Fibroblast of peridontal ligament (primary cell): ENCODE measurements at regions not wholly inside any gene's neighbourhood (a gene's known extent, or its start where the extent isn't known, plus 50 kb on each side); places are given as distances from the start of the nearest gene placed in this dataset.
A peak's percentile ranks its signal among the peaks of the same experiment; 100 is the strongest.
"Not testable (repeated sequence)": the region's sequence is repeated elsewhere in the genome, so short reads cannot be mapped to it uniquely, and the experiment has no call there.

Source experiments
- DNase-seq: peaks from one replicate; pipeline ENCODE4 v3.0.0-alpha.2; 2010; ENCODE audit errors: extremely low read depth

DNA sequence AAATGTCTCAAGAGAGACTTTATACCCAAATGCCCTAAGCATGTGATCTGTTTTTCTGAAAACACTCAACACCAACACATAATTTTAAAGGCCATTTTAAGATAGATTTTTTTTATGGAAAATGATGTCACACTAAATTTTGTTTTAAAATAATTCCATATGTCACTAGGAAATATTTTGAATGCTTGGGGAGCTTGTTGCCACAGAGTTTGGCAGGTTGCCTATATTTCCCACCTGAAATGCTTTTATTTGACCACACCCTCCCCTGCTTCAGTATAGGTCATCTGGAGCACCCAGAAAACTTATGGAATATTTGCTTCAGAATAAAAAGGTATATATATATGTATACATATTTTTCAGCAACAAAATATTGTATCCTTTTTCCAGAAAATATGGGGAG is 180.0 kb upstream of the ANK3 start:
- DNase-seq, result no peak

DNA sequence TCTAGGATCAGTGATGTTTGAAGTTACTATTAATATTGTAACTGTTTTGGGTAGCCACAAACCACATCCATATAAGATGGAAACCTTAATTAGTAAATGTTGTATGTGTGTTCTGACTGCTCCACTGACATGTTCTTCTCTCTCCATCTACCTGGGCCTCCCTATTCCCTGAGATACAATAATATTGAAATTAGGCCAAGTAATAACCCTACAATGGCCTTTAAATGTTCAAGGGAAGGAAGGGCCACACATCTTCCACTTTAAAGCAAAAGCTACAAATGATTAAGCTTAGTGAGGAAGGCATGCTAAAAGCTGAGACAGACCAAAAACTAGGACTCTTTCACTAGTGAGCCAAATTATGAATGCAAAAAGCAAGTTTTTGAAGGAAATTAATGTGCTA is 176.4 kb upstream of the ANK3 start:
- DNase-seq, result no peak

DNA sequence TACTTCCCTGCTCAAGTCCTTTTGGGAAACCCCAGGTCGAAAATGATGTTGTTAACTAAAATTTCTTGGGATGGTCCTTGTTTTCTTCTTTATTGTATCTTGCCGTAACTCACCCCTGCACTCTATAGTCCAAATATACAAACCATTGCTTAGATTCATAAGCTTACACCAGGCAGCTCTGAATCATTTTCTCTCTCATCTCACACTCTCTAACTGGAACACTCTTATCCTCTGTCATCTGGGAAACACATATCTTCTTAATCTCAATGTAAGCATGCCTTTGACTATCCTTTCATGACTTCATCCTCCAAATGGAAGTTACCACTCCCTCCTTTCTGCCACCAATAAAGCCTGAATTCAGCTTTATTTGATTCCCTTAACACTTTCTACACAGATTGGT is 175.8 kb upstream of the ANK3 start:
- DNase-seq, result no peak

DNA sequence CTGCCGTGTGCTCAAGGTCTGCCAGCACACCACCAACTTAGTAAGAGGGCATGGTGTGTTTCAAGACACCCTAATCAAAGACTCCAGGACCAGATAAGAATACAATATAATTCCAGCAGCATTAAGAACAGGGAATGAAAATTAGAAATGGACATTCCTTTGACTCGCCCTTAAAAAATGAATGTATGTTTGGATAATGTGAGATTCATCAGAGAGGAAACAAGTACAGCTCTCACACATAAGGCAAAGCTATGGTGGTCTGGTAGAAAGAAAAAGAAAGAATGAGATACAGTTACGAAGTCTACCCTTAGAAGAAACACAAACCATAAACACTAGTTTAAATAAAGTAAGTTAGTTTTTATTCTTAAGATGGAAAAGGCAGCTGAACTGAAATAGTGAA is 174.8 kb upstream of the ANK3 start:
- peak; percentile 24 for DNase-seq

DNA sequence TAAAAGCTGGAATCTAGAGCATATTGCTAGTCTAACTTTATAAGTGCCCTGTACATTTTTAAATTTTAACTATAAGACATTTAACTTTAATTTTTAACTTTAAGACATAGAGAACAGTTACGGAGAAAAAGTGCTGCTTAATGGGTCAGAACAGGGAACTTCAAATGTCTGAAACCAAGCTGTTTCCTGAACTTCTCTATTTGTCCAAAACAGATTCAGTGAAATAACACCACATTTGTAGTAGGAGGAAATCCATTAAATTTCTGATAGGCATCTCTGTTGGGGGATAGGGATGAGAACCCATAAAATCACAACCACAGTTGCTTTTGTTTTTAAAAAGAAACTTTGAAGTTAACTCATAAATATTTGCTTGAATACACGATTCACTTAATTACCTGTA is 170.8 kb upstream of the ANK3 start:
- no peak for DNase-seq

DNA sequence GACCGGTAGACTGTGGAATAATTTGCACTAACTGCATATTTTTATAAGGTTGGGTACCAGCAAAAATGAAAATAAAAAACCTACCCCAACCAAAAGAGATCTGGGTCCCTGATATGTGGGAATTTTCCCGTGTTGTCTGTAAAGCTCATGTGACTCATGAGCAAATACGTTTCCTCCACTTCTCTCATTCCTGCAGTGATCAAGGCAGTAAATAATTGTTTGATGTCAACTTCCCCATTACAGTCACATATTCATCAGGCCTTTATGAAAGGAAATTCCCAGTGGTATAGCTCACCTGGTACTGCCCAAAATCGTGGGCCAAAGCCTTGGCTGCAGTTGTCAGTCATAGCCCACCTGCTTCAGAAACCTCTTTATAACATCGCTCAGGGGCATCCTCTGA is 166.0 kb upstream of the ANK3 start:
- no peak for DNase-seq

DNA sequence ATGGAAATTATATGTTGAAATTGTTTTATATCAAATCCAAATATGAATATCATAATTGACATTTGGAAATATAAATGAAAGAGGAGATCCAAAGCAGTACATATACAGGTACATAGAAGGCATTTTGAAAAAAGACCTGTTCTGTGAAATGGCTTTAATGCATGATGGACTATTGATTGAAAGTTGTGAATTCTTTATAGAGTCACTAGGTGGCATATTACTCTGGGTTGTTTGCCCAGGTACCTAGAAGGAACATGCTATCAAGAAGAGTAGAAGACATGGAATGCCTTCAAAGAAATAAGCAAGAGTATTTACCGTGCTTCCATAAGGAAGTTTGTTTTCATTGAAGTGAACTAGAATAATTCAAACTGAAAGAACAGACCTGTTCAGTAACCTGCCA is 160.0 kb upstream of the ANK3 start:
- DNase-seq, result peak; percentile 35

DNA sequence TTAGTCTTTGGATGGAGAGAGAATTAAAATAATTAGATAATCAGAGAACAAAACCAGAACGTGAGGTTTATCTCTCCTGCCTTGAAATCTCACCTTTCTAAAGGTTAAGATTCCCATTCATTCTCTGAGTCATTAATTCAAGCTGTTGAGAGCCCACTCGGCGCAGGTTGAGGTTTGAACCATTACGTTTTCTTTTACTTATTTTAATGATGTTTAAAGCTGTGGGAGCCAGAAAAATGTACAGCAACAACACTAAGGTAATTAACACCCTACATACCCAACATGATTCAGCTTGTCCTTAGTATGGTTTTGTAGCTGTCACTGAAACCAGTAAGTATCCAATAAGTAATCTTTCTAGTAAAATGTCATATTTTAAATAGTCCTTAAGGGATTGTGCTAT is 153.0 kb upstream of the ANK3 start:
- DNase-seq, result no peak

DNA sequence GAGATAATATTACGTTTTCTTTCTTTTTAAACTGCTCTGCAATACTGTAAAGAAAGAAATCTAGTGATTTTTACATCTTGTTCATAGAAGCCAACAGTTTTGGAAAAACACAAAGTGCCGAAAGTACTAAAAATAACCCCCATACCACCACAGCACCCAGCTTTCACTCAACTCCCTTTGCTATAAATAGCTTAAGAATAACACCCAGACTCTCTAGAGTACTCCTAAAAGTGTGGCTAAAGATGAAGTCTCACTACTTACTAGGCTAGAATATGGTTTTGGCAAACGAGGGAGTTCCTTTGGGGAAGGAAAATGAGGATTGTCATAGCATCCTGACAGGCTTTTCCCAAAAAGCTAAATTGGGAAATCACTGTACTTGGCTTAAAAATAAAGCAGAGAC is 151.8 kb upstream of the ANK3 start:
- DNase-seq, result no peak

DNA sequence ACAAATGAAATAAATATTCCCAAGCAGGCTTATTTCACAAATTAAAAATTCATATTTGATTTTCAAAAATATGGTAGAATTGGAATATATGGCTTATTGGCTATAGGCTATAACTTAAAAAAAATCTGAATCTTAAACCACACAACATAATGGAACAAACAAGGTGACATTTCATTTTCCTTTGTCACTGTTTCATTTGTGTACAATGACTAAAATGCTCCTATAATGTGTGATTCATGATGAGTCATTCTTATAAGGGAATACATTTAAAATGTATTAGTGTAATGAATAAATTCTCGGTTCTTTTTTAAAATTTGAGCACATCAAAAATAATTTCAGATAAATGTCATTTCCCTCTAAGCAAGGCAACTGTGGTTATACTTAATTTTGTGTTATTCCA is 148.0 kb upstream of the ANK3 start:
- DNase-seq, result no peak

DNA sequence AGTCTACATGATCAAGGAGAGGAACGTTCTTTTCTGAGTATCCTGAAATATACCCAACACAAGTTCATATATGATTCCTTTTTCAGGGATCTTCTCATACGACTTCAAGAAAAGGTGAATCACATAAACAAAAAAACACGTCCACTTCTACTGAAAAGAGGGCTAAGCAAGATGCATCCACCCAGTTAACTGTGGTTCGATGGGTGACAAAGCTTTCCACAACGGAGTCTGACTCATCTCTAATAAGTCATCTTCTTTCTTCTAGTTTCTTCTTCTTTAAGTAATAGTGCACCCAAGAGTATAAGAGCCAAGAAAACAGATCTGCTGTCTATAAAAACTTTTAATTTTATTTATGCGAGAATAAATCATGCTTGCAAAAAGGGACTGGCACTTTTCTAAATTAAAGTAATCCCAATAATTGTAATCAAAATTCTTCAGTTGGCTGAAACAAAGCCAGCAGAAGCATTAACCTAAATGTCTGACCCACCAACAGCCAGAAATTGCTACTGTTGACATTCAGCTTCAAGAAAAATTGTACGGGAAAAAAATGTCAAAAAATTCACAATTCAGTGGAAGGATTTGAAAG is 146.9 kb upstream of the ANK3 start:
- peak; percentile 13 for DNase-seq

DNA sequence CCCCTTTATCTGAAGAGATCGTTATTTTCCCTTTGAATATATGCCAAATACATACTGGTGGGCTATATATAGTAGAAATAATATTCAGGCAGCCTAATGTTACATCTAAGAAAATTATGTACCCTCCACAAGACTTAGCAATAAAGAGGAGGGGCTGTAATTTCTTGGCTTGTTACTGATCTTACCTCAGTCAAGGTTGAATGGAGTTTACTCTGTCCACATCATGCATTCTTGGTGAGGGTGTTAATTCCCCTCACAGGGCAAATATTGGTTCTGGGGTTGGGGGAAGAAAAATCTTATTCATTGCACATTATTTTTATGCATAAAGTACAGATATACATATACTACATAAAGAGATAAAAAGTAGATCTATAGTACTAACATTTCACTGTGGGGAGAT is 145.8 kb upstream of the ANK3 start:
- no peak for DNase-seq

DNA sequence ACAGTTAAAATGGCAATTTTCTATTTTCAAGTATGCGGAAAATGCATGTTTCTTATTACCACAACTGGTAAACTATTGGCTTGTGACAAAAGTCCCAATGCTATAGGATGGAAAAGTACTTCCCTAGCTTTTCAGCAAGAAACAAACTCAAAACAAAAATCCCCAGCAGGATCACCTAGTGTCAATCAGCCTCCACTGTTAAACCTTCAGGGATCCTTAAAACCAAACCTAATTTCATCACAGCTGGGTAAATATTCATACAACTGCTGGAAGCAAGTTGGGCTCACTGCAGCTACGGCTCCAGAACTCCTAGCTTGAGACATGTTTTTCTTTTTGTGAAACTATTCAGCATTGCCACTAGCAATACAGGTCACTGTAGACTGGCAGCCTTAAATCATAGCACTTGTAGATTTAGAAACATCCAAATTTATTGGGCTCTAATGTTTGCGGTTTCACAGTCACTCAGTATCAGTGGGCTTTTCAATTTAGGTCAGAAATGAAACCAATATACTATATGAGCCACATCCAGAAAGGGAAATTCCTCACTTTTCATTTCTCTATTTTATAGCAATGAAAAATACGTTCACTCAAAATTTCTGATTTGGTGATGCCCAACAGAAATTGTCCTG is 145.2 kb upstream of the ANK3 start:
- no peak for DNase-seq

DNA sequence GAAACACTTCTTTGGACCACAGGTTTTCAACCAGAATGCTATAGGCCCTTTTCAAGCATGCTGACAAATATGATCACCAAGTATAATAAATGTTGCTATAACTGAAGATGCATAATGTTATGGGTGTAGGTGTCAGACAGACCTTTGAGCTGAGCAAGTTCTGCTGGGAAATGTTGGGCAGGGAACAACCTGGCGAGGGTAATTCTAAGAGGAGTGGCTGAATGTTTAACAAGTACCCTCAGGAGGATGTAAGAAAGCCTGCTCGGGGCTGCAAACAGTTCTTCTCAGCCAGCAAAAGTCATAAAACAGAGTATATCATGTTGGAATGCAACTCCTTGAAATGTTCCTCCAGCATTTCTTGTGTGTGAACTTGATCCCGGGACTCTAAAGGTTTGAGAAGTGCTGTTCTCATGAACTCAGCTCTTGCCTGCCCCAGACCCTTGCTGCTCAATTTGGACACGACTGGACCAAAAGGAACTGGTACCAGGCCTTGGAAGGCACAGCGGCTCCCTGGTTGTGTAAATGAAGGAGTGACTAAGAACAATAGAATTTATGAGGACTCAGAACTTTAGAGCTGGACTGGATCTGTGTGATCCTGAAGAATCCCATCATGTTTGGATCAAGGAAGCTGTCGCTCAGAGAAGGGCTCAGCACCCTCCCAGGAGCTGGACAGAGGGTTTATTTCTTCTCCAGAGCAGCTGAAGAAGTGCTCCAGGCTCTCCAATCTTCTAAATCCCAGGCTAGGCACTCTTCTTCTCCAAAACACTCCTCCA is 143.2 kb upstream of the ANK3 start:
- no peak for DNase-seq

DNA sequence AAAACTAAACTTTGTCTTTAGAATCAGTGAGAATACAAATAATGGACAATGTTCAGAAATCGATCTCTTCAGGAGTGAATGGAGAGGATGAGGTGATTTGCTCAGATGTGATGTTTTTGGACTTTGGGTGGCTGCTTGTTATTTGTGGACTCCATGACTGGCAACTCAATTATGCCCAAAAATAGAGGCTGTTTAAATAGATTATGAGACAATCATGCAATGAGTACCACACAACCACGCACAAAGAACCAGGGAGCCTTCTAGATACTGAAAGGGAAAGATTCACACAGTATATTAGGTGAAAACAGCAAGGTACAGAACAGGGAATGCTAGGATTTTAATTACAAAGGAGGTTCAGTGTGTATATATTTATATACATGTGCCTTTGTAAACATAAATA is 141.3 kb upstream of the ANK3 start:
- DNase-seq, result no peak

DNA sequence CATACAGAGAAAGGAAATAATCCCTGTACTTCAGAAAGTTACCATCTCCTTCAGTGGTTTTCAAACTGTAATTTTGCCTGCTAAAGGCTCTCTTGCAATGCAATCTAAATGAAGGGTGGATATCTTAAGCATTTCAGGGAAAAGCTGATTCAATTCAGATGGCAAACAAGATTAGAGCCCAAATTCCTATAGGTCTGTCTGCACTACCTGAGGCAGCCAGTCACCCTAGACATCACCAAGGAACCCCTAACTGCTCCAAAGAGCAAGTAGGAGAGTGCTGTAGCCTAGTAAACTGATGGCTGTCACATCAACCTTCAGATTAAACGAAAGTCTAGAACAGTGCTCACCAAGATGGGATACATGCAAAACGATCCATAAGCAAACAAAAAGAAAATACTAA is 138.0 kb upstream of the ANK3 start:
- no peak for DNase-seq

DNA sequence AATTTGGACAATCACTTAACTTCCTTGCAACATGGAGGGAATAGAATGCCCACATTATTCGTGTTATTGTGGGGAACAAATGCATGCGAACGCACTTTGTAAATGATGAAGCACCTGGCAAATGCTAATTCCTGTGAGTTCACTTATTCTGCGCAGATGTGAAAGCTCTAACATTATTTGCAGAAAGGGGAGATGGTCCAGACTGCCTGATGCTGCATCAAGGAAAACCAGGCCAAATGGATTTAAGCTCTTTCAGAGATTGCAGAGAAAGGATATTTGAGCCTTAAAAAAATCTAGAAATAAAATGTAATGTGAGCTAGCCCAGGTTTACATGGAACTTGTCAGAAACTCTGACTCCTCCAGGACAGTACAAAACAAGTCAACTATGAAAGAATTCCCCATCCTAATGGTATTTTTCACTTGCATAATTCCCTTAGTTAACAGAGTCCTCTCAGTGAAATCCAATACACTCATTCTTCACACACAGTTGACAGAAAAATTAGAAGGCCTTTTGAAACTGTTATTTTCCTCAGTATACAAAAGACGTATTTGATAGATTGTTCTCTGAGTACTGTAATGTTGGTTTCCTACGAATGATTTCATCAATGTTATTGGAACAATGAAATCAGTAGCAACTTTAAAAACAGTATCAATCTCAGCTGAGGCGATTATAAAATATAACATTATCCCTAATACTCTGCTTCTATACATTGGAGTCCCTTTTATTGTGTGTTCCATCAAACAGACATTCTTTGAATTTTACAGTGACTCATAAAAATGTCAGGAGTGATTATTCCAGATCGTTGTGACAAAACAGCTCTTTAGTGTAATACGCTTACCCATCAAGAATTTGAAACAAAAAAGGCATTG is 136.3 kb upstream of the ANK3 start:
- DNase-seq, result no peak

DNA sequence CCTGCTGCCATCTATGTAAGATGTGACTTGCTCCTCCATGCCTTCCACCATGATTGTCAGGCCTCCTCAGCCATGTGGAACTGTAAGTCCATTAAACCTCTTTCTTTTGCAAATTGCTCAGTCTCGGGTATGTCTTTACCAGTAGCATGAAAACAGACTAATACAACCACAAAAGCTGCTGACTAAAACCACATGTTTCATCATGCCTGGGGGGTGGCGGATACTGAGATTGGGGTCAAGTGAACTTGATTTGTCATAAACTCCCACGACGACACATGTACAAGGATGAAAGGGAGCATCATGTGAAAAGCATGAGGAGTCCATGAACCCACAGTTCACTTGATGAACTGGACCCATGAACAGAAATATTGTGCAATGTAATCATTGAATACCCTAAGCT is 134.9 kb upstream of the ANK3 start:
- DNase-seq, result peak; percentile 57

DNA sequence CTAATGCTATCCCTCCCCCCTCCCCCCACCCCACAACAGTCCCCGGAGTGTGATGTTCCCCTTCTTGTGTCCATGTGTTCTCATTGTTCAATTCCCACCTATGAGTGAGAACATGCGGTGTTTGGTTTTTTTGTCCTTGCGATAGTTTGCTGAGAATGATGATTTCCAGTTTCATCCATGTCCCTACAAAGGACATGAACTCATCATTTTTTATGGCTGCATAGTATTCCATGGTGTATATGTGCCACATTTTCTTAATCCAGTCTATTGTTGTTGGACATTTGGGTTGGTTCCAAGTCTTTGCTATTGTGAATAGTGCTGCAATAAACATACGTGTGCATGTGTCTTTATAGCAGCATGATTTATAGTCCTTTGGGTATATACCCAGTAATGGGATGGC is 133.7 kb upstream of the ANK3 start:
- DNase-seq, result not testable (repeated sequence)

DNA sequence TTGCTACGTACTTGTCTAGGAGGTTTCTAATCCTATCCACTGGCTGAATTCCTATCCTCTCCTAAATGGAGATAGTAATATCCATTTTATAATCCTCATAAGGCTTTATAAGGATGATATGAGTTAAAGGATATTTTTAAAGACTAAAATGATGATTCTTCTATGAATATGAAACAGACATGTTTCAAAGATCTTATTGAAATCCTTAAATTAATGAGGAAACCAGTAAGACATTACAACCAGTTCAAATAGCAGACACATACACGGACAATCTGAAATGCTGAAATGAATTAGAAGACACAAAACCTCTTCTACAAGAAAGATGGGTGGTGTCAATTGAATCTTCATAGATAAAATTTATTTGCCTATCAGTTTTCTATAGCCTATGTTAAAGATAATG is 132.9 kb upstream of the ANK3 start:
- no peak for DNase-seq

DNA sequence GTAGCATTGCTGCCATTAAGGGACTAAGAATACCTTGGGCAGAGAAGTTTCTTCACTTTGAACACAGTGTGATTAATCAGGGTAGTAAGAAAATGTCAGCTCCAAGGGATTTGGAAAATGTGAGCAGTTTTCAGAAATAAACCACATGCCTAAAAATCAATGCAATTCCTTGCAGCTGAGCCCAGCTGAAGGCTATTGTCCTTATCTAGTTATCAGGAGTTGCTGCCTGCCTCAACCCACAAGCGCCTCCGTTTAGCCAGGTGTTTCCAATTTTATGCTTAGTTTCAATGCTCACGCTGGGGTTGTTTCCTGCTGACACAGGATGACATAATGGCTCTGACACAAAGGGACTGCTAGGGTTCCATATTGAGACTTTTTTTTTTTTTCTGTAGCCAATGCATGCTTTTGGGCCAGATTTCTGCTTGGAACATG is 132.3 kb upstream of the ANK3 start:
- DNase-seq, result peak; percentile 50

DNA sequence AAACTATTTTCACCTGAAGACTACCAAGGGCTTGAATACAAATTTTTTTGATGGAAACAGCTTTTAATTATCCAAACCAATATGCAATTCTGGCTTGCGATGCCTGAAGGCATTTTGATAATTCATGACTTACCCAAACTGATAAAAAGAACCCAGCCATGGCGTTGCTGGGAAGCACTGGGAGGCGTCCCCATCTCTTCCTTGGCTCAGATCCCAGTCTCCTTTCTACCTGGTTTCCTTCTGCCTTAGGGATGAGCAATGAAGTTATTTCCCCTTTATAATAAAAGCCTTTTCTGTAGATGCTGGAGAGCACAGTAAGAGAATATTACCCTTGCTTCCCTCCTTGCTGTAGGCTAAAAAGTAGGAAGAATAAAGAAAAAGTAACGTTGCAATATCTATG is 129.1 kb upstream of the ANK3 start:
- no peak for DNase-seq
